Gastrocnemius medialis (tissue), 4 donors: ENCODE measurements at regions not wholly inside any gene's neighbourhood (a gene's known extent, or its start where the extent isn't known, plus 50 kb on each side); places are given as distances from the start of the nearest gene placed in this dataset.

ENCODE experiments used
- ATAC-seq, 2 donors: fragments of 150-250 bp; one replicate each; pipeline ENCODE4 v1.9.1; 2016
- DNase-seq, 2 donors: peaks; one replicate each; pipeline ENCODE4 v3.0.0-alpha.2; 2019
- H3K27ac ChIP-seq, 4 donors: fragments of 200-600 bp; sonication (generic); 1 replicate in 1 of 4; 2 replicates in 3 of 4; pipeline ENCODE4 v1.5.1; 2016 to 2018; ENCODE audit warnings: mild to moderate bottlenecking in 2 of 4, moderate library complexity in 1 of 4
- H3K27me3 ChIP-seq, 3 donors: fragments of 200-600 bp; sonication (generic) in 2 of 3; 1 replicate in 1 of 3; 2 replicates in 2 of 3; pipeline versions ENCODE4 v1.5.1 to v1.6.0; 2016 to 2019; ENCODE audit warnings: mild to moderate bottlenecking in 1 of 3, moderate library complexity in 1 of 3
- H3K36me3 ChIP-seq, 2 donors: fragments of 200-600 bp; sonication (generic) in 1 of 2; one replicate each; pipeline ENCODE4 v1.5.1; 2017 to 2018
- H3K4me1 ChIP-seq, 2 donors: fragments of 200-600 bp; sonication (generic) in 1 of 2; one replicate each; pipeline ENCODE4 v1.5.1; 2016 to 2017; ENCODE audit warnings: mild to moderate bottlenecking in 2 of 2
- H3K4me3 ChIP-seq, 4 donors: fragments of 200-600 bp; sonication (generic) in 3 of 4; 1 replicate in 1 of 4; 2 replicates in 3 of 4; pipeline ENCODE4 v1.5.1; 2016 to 2019; ENCODE audit warnings: mild to moderate bottlenecking in 2 of 4
- H3K9me3 ChIP-seq, 3 donors: fragments of 200-600 bp; sonication (generic) in 2 of 3; 1 replicate in 1 of 3; 2 replicates in 2 of 3; pipeline ENCODE4 v1.5.1; 2016 to 2019
- POLR2A ChIP-seq, 2 donors: fragments of 450-650 bp; IDR thresholded peaks; one replicate each; pipeline ENCODE4 v1.6.1; 2017; ENCODE audit warnings: antibody characterized with exemption in 2 of 2, mild to moderate bottlenecking in 2 of 2, moderate library complexity in 2 of 2
- in situ Hi-C, 4 donors: fragments of 200-750 bp; cut with MboI; loops; one replicate each; pipeline versions ENCODE4 v1.15.0 to v1.8.0; 2017; ENCODE audit warnings: low sequenced_read_pairs in 4 of 4
- intact Hi-C: fragments of 100-400 bp; cut with DNase I; formaldehyde crosslinking; loops from one replicate; pipeline ENCODE4 v1.15.1; 2023; ENCODE audit warnings: low total_unique reads
- TF ChIP-seq, protein P1 (sequence below), 5 experiments: fragments of 450-650 bp in 3 of 5; fragments of 200-600 bp in 2 of 5; sonication (generic) in 2 of 5; IDR thresholded peaks in 4 of 5; conservative IDR thresholded peaks in 1 of 5; 1 replicate in 4 of 5; 2 replicates in 1 of 5; pipeline ENCODE4 v1.5.1; 2016 to 2019; ENCODE audit warnings: antibody characterized with exemption in 5 of 5, mild to moderate bottlenecking in 3 of 5, moderate library complexity in 3 of 5

DNA sequence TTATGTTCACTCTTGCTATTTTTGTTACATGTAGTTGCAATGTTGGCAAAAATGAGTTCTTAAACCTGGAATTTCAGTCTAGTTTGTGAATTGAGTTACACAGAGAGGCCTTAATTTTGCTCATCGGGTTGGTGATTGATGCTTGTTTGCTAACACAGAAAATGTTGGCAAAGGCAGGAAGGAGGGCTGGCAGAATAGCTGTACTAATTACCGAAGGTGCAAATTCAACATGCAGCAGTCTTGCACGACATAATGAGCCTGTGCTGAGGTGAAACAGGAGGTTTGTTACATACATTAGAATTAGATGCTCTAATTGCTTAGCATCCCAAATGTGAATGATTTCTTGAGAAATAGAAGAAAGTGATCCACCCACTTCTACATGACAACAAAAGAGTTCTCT lies 475.0 kb upstream of the TOM1L1 start:
- Histone ChIP-seq H3K27me3 (no peaks in the 10 kb centered on the region), H3K27ac (no peak overlapping the region), H3K4me1 (no peaks in the 10 kb centered on the region), H3K4me3 (no peak overlapping the region), H3K9me3 (no peaks in the 10 kb centered on the region), H3K36me3 (no peaks in the 10 kb centered on the region)
- in situ Hi-C loops = no loop called here
- no peak for DNase-seq
- no peak for ATAC-seq
- intact Hi-C loops = no loop called here
- TF ChIP-seq POLR2A (IDR thresholded peaks at IDR 0.05) = no peak
- TF ChIP-seq, protein P1, sequence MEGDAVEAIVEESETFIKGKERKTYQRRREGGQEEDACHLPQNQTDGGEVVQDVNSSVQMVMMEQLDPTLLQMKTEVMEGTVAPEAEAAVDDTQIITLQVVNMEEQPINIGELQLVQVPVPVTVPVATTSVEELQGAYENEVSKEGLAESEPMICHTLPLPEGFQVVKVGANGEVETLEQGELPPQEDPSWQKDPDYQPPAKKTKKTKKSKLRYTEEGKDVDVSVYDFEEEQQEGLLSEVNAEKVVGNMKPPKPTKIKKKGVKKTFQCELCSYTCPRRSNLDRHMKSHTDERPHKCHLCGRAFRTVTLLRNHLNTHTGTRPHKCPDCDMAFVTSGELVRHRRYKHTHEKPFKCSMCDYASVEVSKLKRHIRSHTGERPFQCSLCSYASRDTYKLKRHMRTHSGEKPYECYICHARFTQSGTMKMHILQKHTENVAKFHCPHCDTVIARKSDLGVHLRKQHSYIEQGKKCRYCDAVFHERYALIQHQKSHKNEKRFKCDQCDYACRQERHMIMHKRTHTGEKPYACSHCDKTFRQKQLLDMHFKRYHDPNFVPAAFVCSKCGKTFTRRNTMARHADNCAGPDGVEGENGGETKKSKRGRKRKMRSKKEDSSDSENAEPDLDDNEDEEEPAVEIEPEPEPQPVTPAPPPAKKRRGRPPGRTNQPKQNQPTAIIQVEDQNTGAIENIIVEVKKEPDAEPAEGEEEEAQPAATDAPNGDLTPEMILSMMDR (IDR thresholded peaks at IDR 0.05 in 4 of 5, conservative IDR thresholded peaks at IDR 0.05 in 1 of 5) = no peak

DNA sequence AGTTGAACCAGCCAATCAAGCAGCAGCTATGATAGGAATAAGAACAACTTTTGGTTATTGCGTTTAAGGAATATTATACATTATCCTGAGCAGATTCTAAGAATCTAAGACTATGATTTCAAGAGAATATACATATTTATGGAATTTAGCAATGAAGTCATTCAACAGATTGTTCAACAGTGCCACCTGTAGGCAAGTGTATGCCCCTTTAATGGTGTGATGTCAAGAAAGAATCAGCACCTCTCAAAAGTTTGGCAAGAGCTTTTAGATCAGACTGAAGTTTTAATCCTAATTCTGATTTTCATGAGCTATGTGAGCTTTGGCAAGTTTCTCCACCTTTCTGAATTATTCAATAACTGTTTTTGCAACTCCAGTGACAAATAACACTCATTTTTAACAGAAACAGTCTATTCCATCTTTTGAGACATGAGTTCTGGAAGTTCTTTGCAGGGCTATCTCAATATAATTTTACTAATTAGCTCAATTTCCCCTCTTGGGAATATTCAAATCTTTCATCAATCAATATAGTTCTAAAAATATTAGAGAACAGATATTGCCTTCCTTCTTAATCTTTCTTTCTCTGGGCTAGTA lies 474.3 kb upstream of the TOM1L1 start:
- Histone ChIP-seq H3K27ac (no peak overlapping the region), H3K4me1 (no peaks in the 10 kb centered on the region), H3K36me3 (no peaks in the 10 kb centered on the region), H3K9me3 (no peaks in the 10 kb centered on the region), H3K27me3 (no peaks in the 10 kb centered on the region), H3K4me3 (no peak overlapping the region)
- DNase-seq = no peak
- intact Hi-C loops (no loop called here), in situ Hi-C loops (no loop called here)
- ATAC-seq = no peak
- TF ChIP-seq POLR2A (IDR thresholded peaks at IDR 0.05) = no peak
- TF ChIP-seq, protein P1 (IDR thresholded peaks at IDR 0.05 in 4 of 5, conservative IDR thresholded peaks at IDR 0.05 in 1 of 5) = no peak

DNA sequence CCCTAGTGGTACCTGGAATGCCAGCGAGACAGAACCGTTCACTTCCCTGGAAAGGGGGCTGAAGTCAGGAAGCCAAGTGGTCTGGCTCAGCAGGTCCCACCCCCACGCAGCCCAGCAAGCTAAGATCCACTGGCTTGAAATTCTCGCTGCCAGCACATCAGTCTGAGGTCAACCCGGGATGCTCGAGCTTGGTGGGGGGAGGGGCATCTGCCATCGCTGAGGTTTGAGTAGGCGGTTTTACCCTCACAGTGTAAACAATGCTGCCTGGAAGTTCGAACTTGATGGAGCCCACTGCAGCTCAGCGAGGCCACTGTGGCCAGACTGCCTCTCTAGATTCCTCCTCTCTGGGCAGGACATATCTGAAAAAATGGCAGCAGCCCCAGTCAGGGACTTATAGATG lies 464.7 kb upstream of the TOM1L1 start:
- intact Hi-C loops (no loop called here), in situ Hi-C loops (no loop called here)

DNA sequence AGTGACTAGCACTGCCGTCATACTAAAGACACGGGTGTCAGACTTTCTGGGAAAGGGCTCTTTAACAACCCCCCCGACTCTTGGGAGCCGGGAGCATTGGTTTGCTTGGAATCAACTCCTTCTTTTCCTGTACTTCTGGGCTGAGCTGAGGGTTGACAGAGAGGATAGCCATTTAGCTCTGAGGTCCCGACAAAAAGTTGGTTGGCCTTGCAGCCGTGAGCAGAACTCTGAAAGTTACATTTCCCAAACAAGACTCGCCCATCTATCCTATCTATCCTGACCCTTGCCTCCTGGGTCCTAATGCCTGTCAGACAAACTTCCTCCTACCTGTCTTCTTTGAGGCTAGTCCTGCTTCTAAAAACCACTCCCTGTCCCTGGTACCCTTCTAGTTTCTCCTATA lies 460.8 kb upstream of the TOM1L1 start:
- Histone ChIP-seq H3K27ac (no peak overlapping the region), H3K4me1 (no peaks in the 10 kb centered on the region), H3K36me3 (no peaks in the 10 kb centered on the region), H3K9me3 (no peaks in the 10 kb centered on the region), H3K27me3 (no peaks in the 10 kb centered on the region), H3K4me3 (no peak overlapping the region)
- in situ Hi-C loops (no loop called here), intact Hi-C loops (no loop called here)
- DNase-seq (no peak), ATAC-seq (no peak)
- TF ChIP-seq POLR2A (IDR thresholded peaks at IDR 0.05) = no peak
- TF ChIP-seq, protein P1 (IDR thresholded peaks at IDR 0.05 in 4 of 5, conservative IDR thresholded peaks at IDR 0.05 in 1 of 5) = no peak

More for the DNA sequence above, 464.7 kb upstream of the TOM1L1 start:
- no peak overlapping the region for H3K4me3 ChIP-seq
- no peaks in the 10 kb centered on the region for H3K4me1 ChIP-seq
- DNase-seq (no peak), ATAC-seq (no peak)
- H3K9me3 ChIP-seq = no peaks in the 10 kb centered on the region
- H3K36me3 ChIP-seq = no peaks in the 10 kb centered on the region
- TF ChIP-seq, protein P1 (IDR thresholded peaks at IDR 0.05 in 4 of 5, conservative IDR thresholded peaks at IDR 0.05 in 1 of 5) = no peak
- TF ChIP-seq POLR2A (IDR thresholded peaks at IDR 0.05) = no peak
- no peaks in the 10 kb centered on the region for H3K27me3 ChIP-seq
- H3K27ac ChIP-seq = no peak overlapping the region

DNA sequence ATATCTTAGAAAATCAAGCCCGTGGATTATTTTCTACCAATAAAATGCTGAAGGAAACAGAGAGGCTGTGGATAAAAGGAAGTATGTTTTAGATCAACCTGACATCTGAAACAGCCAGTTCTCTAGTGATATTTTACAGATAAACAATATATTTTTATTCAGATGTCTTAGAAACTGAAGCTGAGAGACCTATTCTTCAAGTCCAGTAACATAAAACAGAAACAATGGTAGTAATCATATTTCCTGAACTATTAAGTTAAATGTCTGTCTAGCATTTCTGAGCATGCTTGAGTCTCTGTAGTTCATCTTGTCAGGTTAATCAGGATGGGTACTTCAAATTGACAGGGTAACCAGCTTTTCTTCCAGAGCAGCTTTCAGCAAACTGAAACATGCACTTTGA lies 449.6 kb upstream of the TOM1L1 start:
- H3K27ac ChIP-seq = no peak overlapping the region
- no peaks in the 10 kb centered on the region for H3K36me3 ChIP-seq
- in situ Hi-C loops = no loop called here
- H3K4me1 ChIP-seq = no peaks in the 10 kb centered on the region
- DNase-seq (no peak), ATAC-seq (no peak)
- peaks cover 0 to 11% (median 0%) of the 10 kb centered on the region in 3 donors for H3K9me3 ChIP-seq
- H3K4me3 ChIP-seq = no peak overlapping the region
- intact Hi-C loops = no loop called here
- TF ChIP-seq, protein P1 (IDR thresholded peaks at IDR 0.05 in 4 of 5, conservative IDR thresholded peaks at IDR 0.05 in 1 of 5) = no peak
- TF ChIP-seq POLR2A (IDR thresholded peaks at IDR 0.05) = no peak
- no peaks in the 10 kb centered on the region for H3K27me3 ChIP-seq
